Large intestine (tissue), 3 donors: ENCODE measurements at regions not wholly inside any gene's neighbourhood (a gene's known extent, or its start where the extent isn't known, plus 50 kb on each side); places are given as distances from the start of the nearest gene placed in this dataset.

Experiments
- DNase-seq, 2 donors: peaks; one replicate each; pipeline versions ENCODE4 v3.0.0 to v3.0.0-alpha.2; 2013
- H3K27ac ChIP-seq: one replicate; pipeline ENCODE4 v1.5.1; 2013; ENCODE audit warnings: low read length
- H3K27me3 ChIP-seq: 2 replicates; pipeline ENCODE4 v1.6.1; 2013; ENCODE audit warnings: low read length; ENCODE audit not compliant: control insufficient read depth, insufficient read depth
- H3K36me3 ChIP-seq: 2 replicates; pipeline ENCODE4 v1.6.1; 2013; ENCODE audit warnings: low read length; ENCODE audit not compliant: control insufficient read depth, insufficient read depth
- H3K4me1 ChIP-seq: one replicate; pipeline ENCODE4 v1.6.1; 2013; ENCODE audit warnings: low read length; ENCODE audit not compliant: control insufficient read depth, insufficient read depth
- H3K4me3 ChIP-seq: one replicate; pipeline ENCODE4 v1.5.1; 2013; ENCODE audit warnings: low read length
- H3K9me3 ChIP-seq: one replicate; pipeline ENCODE4 v1.6.1; 2013; ENCODE audit warnings: mild to moderate bottlenecking, low read depth, low read length, moderate library complexity; ENCODE audit not compliant: control insufficient read depth
- WGBS: methylation state at CpG from one replicate; pipeline ENCODE4 v1.1.5; 2013; ENCODE audit warnings: low lambda C conversion rate; ENCODE audit not compliant: insufficient coverage; 5-methylcytosine and 5-hydroxymethylcytosine counted together

- Histone ChIP-seq H3K36me3 (no peaks in the 10 kb centered on the region), H3K4me3 (no peak overlapping the region), H3K27ac (peak overlapping the region; percentile 75), H3K4me1 (peaks cover 26% of the 10 kb centered on the region), H3K9me3 (no peaks in the 10 kb centered on the region), H3K27me3 (no peaks in the 10 kb centered on the region)
- no peak for DNase-seq
- WGBS = 100% methylated on average over 1 of the region's 4 CpGs
Measured at GRCh38 chr5:123876276-123876790, 364.4 kb downstream of the CSNK1G3 start.

- H3K4me3 ChIP-seq = no peak overlapping the region
- no peaks in the 10 kb centered on the region for H3K36me3 ChIP-seq
- H3K27me3 ChIP-seq = no peaks in the 10 kb centered on the region
- peaks cover 25% of the 10 kb centered on the region for H3K4me1 ChIP-seq
- DNase-seq = peak; percentile 48 to 77
- H3K9me3 ChIP-seq = no peaks in the 10 kb centered on the region
- peak overlapping the region; percentile 75 for H3K27ac ChIP-seq
- 8% methylated on average over 2 of the region's 7 CpGs for WGBS
Measured at GRCh38 chr5:123875561-123876275, 363.7 kb downstream of the CSNK1G3 start.

GRCh38 chr5:123874600-123875201, 362.7 kb downstream of the CSNK1G3 start:
- WGBS = no CpG with 5 or more reads among the region's 4 CpGs
- peak in 1 of 2 donors; percentile 22 for DNase-seq
- Histone ChIP-seq H3K27me3 (no peaks in the 10 kb centered on the region), H3K27ac (peak overlapping the region; percentile 75), H3K4me1 (peaks cover 25% of the 10 kb centered on the region), H3K9me3 (no peaks in the 10 kb centered on the region), H3K4me3 (no peak overlapping the region), H3K36me3 (no peaks in the 10 kb centered on the region)

GRCh38 chr5:123873846-123874245, 361.9 kb downstream of the CSNK1G3 start:
- H3K9me3 ChIP-seq = no peaks in the 10 kb centered on the region
- peaks cover 27% of the 10 kb centered on the region for H3K4me1 ChIP-seq
- DNase-seq = no peak
- 75% methylated on average over 2 of the region's 2 CpGs for WGBS
- H3K36me3 ChIP-seq = no peaks in the 10 kb centered on the region
- H3K27ac ChIP-seq = no peak overlapping the region
- H3K4me3 ChIP-seq = no peak overlapping the region
- H3K27me3 ChIP-seq = no peaks in the 10 kb centered on the region

- DNase-seq = no peak
- no CpG with 5 or more reads among the region's 1 CpG for WGBS
- Histone ChIP-seq H3K9me3 (peaks cover 7% of the 10 kb centered on the region), H3K36me3 (no peaks in the 10 kb centered on the region), H3K27me3 (no peaks in the 10 kb centered on the region), H3K4me1 (peaks cover 24% of the 10 kb centered on the region), H3K4me3 (no peak overlapping the region), H3K27ac (no peak overlapping the region)
Measured at GRCh38 chr5:123871373-123871772, 359.4 kb downstream of the CSNK1G3 start.

- no peaks in the 10 kb centered on the region for H3K36me3 ChIP-seq
- no peak for DNase-seq
- peaks cover 7% of the 10 kb centered on the region for H3K9me3 ChIP-seq
- H3K27ac ChIP-seq = peak overlapping the region; percentile 15
- peaks cover 2% of the 10 kb centered on the region for H3K4me1 ChIP-seq
- H3K27me3 ChIP-seq = no peaks in the 10 kb centered on the region
- H3K4me3 ChIP-seq = no peak overlapping the region
- 80% methylated on average over 3 of the region's 4 CpGs for WGBS
Measured at GRCh38 chr5:123868881-123869280, 356.9 kb downstream of the CSNK1G3 start.

- Histone ChIP-seq H3K36me3 (no peaks in the 10 kb centered on the region), H3K9me3 (peaks cover 7% of the 10 kb centered on the region), H3K27me3 (no peaks in the 10 kb centered on the region), H3K4me3 (no peak overlapping the region), H3K27ac (peak overlapping the region; percentile 36), H3K4me1 (peaks cover 2% of the 10 kb centered on the region)
- peak; percentile 64 to 82 for DNase-seq
Measured at GRCh38 chr5:123868267-123868666, 356.3 kb downstream of the CSNK1G3 start.

GRCh38 chr5:123865641-123866040, 353.7 kb downstream of the CSNK1G3 start:
- Histone ChIP-seq H3K4me3 (no peak overlapping the region), H3K27ac (no peak overlapping the region), H3K27me3 (no peaks in the 10 kb centered on the region), H3K4me1 (peaks cover 2% of the 10 kb centered on the region), H3K9me3 (peaks cover 7% of the 10 kb centered on the region), H3K36me3 (no peaks in the 10 kb centered on the region)
- DNase-seq = no peak
- no CpG with 5 or more reads among the region's 8 CpGs for WGBS

GRCh38 chr5:123864578-123864977, 352.6 kb downstream of the CSNK1G3 start:
- Histone ChIP-seq H3K9me3 (peaks cover 7% of the 10 kb centered on the region), H3K4me3 (no peak overlapping the region), H3K4me1 (peaks cover 2% of the 10 kb centered on the region), H3K27me3 (no peaks in the 10 kb centered on the region), H3K36me3 (no peaks in the 10 kb centered on the region), H3K27ac (no peak overlapping the region)
- no peak for DNase-seq
- WGBS = 80% methylated on average over 1 of the region's 1 CpG

- Histone ChIP-seq H3K9me3 (no peaks in the 10 kb centered on the region), H3K36me3 (no peaks in the 10 kb centered on the region), H3K4me3 (no peak overlapping the region), H3K27me3 (no peaks in the 10 kb centered on the region), H3K27ac (no peak overlapping the region), H3K4me1 (no peaks in the 10 kb centered on the region)
- WGBS = no CpG with 5 or more reads among the region's 1 CpG
- no peak for DNase-seq
Measured at GRCh38 chr5:123858938-123859337, 347.0 kb downstream of the CSNK1G3 start.
